SHP77 (cell line): ENCODE measurements at regions not wholly inside any gene's neighbourhood (a gene's known extent, or its start where the extent isn't known, plus 50 kb on each side); places are given as distances from the start of the nearest gene placed in this dataset.

ENCODE experiments used
- DNase-seq, 2 experiments: peaks; one replicate each; lab custom pipeline; 2025; lab: John Stamatoyannopoulos, UW

DNA sequence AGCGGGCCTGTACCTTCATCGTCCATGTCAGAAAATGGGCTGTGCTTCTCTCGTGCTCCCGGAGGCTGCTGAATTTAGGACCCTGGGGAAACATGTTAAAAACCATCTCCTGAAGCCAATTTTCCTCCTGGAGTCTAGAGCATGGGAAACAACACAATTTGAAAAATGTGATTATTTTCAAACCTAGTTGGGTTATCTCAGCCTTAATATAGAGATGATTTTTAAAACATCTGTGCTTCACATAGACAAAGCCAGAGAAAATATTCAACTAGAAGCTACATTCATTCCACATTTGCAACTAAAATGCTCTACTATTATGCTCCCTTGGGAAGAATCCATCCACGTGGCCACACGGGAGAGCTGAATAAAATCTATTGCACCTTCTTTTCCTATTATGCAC, 225.9 kb upstream of the TMEM72 start:
- no peak for DNase-seq

DNA sequence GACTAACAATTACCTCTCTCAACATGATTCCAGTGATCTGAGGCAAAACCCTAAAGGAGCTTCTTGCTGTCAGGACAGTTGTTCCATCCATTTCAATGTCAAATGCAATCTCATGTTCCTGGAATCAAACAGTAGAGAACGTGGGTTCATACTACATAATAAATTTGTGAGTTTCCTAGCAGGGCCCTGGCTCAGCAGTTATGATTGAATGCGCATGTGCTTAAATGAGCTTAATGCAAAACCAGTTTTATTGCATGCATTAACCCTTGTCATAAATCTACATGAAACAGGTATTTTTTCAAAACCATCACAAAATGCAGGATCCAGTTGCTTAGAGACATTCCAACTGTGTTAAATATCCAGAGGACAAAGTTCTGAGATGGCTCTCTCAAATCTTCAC, 225.4 kb upstream of the TMEM72 start:
- no peak for DNase-seq

DNA sequence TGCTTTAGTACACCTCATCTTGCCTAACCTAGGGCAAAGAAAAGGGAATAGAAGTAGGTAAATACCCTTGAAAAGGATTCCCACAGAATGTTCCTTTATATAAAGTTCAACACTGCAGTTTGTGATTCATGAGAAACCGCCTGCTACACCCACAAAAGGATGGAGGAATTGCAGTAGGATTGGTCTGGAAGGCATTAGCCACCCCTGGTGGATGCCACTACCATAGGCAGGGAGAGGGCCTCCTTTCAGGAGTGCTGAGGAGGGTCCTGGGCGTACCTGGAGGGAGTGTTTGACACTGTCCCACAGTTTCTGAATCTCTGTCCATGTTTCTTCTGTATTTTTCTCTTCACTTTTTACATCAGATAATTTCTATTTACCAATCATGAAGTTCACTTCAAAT, 221.8 kb upstream of the TMEM72 start:
- no peak for DNase-seq

DNA sequence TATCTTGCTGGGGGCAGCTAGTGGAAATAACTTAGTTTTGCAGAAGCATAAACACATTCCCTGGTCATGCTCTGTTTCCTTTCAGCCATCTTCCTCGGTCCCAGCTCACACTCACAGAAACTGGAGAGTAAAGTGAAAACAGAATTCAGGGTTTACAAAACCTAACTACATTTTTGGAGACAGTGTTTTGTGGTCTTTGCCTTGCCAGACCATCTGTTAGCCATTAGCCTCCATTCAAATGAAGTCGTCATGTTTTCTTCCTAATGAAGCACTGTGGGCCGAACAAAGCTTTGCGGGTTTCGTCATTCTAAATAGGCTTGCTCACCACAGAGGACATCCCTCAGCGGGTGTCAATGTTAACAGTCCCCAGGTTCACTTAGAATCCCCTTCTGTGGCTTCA, 214.6 kb upstream of the TMEM72 start:
- DNase-seq: no peak

DNA sequence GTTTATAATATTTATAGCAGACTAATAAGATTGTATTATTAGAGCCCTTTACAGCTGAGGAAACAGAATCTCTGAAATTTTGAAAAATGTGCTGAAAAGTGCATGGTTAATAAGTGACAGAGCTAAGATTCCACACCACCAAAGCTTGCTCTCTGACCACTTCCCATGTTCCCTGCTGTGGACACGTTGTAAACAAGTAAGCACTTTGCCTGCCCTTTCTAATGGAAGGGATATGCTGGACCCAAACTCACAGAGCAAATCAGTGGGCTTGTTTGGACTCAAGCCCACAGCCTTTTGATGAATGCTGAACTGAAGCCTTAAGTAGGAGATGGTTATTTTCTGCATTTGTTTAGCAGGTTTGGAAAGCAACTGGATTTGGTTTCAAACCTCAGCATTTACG, 214.0 kb upstream of the TMEM72 start:
- no peak for DNase-seq

DNA sequence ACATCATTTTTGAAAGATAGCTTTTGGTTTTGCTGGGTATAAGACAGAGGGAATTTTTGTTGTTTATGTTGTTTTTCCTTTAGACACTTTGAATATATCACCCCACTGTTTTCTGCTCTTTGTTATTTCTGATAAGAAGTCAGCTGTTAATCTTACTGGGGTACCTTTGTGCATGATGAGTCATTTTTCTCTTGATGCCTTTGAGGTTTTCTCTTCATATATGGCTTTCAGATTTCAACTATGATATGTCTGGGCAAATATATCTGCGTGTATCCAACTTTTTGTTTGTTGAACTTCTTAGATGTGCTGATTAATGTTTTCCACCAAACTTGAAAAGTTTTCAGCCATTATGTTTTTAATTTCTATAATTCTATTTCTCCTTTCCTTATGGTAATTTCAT, 208.6 kb upstream of the TMEM72 start:
- DNase-seq: no peak

DNA sequence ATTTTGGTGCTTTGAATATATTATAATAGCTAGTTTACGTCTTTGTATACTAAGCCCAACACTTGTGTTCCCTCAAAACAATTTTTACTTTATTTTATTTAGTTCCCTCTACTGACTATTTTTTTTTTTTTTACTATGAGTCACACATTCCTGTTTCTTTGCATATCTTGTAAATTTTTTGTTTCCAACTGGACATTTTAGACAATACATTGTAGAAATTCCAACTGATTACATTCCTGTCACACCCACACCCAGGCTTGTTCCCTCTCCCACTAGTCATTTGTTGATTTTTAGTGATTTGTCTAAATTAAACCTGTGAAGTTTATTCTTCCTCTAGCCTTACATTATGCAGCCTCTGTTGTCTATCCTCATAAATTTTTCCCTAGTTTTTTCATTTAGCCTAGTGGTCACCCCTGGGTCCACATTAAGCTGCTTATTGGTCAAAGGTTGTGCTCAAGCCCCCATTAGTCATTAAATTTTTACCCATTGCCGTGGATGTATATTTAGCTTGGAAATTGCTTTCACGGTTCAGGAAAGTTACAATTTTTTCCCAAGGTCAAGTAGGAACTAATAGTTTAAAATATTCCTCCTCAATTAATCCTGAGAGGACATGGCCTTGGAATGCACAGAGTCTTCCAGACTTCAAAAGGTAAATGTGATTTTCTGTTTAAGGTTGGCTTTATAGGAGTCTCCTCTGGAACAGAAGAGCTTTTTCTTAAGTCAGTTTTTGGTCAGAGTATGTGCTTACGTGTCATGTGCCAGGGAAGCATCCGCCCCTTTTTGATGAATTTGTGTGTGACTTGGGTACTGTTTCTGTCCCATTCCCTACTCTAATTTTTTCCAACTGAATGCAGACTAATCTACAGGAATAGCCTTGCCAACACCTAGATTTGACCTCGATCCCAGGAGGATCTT, 207.6 kb upstream of the TMEM72 start:
- no peak for DNase-seq

DNA sequence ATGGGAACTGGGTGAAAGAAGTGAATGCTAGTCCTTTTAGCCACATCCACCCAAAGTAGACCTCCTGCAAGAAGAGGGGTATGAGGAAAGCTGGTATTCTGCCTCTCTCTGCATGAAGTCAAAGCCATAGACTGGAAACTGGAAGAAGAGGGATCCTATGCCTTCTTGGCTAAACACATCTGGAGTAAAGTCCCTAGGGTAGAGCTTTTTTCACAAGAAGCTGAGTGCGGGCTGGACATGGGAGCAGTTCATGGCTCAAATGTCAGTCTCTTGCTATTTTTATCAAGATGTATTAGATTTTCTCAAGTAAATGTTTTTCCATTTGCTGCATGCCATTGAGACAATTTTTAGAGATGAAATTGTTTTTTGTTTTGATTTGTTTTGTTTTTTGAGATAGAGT, 206.5 kb upstream of the TMEM72 start:
- no peak for DNase-seq

DNA sequence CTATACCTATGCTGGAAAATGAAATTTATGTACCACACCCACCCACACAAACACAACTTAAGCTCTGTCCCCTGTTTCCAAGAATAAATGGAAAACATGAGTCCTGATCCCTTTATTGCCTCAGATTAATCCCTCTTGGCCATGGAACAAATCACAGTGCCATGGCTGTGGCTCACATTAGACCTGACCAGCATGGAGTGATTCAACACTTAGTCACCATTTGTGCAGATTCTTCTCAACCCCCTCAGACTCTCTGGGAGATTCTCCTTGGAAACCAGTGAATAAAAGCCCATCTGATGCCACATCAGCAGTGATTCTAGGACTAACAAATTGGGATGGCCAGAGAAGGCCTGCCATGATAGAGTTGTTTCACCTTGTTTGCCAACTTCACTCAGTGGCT, 204.4 kb upstream of the TMEM72 start:
- DNase-seq: no peak

DNA sequence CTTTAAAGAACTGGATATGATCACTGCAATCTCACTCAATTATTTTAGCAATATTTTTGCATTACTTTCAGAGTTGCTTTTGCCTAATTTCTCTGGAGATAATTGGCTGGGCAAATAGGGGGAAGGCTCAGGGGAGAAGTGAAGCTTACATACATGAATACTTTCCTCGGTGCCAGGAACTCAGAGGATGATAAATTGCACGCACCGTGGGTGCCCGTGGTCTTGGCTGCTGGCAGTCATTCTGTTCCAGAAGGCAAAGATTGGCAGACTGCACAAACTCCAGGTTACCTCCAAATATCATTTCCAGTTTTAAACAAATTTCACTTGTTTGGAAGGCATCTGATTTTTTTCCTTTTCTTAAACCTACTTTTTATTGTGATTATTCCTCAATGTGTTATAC, 197.8 kb upstream of the TMEM72 start:
- DNase-seq: no peak

DNA sequence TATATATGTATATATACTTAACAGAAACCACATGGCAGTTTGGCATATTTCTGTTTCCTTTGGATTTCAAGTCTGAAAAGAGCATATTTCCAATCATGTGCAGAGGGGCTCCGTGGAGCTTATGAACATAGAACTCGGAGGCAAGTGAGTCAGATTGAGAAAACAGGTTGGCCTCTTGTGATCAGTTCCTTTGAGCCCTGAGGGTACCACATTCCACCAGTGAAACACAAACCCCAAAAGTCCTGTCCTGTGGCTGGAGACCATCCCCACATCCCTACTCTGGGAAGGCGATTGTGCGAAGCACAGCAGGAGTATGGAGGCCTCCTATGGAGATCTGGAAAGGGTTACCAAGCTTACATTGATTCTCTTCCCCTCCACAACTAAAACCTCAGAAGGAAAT, 196.7 kb upstream of the TMEM72 start:
- no peak for DNase-seq

DNA sequence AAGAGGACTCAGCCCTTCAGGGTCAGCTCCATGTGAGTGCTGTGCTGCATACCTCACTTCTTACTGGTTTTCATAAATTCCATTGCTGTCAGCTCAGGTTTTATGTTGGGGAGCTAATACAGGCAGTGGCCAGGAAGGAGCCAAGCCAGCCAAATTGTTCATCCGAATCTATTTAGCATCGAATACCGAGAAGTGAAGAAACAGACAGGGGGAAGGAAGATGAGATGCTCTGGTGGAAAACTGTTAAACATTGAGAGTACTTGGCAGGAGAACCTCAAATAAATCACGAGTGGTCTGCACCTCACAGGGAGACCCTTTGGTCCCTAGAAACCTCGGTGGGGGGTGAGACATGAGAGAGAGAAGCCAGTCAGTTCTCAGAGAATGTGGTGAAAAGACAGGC, 196.0 kb upstream of the TMEM72 start:
- DNase-seq: no peak

DNA sequence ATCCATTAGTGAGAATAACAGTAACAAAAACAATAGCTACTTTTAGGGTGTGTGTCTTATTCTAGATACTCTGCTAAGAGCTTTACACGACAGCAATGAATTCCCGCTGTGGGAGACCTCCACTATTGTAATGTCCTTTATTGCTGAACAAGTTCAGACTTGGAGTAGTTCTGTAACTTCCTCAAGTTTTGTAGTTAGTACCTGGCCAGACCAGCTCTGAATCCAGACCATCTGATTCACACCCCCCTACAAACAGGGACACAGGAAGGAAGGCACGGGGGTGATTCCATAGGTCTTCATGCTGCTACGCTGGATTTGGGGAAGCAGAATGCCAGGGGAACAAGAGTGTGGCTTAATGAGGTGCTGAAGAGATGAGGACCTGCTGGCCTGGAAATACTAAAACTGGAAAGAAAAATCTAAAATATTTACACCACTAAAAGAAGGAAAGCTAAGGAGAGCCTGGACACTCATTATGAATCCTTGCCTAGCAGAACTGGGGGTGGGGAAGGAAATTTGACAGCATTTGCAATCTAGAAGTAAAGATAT, 194.6 kb upstream of the TMEM72 start:
- no peak for DNase-seq

DNA sequence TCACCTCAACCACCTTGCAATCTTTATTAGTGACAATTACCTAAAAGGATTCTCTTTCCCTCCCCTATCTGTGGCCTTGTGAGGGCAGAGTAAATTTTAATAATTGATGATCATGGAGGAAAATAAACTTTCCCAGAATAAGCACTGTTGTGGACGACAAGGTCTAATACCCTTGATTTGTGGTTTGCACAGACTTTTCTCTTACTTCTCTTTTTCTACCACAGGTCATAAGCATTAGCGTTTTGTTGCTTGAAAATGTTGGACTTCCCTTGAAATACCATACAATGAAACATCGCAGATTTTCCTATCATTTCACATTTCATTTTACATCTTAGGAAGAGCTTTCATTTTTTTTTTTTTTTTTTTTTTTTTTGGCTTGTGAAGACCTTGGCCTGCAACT, 188.1 kb upstream of the TMEM72 start:
- no peak for DNase-seq

DNA sequence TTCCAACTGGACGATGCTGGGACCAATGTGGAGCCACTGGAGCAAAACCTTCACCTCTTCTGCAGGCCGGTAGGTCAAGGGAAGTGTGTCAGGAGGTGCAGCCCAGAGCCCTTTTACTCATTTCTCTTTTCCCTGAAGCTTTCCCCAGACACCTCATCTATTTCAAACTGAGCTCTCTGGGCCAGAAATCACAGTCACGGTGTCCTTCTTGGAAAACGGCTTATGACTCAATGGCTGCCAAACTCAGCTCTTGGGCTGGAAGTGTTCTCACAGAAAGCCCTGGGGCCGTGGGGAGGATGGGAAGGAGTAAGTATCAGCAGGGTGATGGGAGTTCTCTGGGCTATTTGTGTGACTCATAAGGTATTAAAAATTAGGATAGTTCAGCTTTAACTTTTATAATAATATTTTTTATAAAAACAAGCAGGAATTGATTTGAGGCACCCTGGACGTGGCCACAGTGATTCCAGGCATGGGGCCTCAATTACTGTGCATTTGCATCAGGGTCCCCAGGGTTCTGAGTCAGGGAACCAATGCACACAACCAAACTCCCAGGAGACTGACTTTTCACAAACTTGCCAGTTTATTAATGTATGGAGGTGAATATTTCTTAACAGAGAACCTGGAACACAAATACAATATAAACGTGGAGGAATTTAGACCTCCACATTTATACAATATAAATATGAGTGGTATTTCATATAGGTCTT, 187.4 kb upstream of the TMEM72 start:
- DNase-seq: no peak

DNA sequence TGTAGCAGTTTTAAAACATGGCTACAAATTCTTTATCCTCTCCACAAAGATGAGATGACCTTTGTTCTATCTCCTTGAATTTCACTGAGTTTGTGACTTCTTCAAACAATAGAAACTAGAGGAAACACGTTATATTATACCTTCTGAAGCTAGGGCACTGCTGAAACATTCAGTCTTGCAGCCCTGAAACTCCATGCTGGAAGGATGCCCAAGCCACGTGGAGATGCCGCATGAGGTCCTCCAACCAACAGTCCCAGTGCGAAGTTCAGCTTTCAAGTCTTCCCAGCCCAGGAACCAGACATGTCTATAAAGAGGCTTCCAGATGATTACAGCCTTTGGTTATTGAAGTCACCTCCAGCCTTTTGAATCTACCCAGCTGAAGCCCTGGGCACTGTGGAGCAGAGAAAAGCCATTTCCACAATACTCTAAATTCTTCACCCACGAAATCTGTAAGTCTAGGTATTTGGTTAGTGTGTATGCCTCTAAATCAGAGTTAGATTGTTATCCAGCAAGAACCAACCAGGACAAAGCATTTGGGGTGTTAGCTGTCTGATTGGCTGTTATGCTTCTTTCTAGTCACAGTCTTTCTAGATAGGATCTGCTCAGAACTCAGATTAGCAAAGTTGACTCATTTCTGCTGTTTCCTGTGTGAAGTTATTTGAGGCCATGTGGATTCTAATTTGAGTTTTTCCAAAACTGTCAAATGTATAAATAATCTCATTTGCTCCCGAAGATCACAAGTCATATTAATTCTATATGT, 186.5 kb upstream of the TMEM72 start:
- DNase-seq: no peak

DNA sequence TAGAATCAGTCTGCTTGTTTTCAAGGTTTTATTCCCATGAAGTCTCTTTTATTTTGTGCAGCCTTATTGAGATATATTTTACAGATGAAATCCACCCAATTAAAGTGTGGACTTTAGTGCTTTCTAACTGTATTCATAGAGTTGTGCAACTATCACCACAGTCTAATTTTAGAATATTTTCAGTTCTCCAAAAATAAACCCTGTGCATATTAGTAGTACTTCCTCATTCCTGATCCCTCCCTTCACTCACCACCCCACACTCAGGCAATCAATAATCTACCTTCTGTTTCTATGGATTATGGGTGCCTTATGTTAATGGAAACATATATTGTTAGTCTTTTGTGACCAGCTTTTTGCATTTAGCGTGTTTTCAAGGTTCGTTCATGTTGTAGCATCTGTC, 185.7 kb upstream of the TMEM72 start:
- no peak for DNase-seq

DNA sequence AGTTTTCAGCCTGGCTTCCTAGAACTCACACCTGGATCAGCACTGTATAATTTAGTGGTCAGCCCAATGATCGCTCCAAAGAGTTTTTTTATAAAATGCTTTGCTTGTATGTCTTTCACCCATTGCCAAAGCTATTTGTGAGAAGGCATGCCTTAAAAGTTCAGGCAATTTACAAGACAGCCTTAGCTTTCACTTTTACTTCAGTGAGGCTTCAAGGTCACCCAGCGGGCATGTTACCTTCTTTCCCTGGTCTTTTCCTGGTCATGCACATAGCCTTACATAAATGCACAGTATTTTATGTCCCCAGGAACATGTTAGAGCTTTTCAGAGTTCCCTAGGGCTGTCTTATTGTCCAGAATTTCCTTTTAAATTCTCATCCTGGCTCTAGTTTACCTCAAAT, 179.9 kb upstream of the TMEM72 start:
- DNase-seq: no peak

DNA sequence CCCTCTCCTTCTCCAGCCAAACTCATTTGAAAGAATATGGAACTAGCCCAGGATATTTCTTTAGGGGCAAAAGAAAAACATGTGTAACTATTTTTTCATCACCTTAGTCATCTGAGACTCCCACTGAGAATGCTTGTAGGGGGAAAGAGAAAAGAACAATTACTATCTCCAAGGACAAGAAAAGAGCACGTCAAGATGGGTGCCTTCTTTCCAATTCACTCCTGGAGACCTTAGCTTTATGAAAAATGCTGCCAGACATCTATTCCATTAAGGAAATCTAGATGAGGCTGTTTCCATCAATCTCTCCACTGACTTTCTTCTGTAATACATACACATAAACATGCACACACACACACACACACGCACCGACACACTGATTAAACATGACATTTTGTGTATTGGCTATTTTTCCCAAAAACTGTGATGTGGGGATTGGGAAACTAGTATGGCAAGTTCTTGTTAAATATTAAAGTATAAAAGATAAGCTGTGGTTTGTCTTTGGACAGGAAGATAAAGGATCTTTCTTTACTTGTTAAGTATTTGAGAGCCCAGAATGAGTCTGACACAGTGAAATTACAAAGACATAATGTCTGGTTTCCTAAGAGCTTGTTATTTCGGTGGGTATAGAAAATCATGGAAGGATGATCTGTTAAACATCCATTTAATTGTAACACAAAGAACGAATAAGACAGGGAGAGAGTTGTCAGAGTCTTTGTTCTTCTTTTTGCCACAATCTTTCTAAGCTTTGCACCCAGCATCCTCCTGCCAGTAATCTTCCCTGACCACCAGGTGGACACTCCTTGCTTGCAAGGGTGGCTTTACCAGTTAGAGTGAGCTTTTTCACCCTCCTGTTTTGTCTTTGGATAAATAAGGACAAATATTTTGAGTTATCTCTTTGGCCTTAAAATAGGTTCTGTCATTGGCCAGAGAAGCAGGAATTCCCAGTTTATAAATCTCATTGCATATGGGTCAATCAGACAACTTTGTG, 177.3 kb upstream of the TMEM72 start:
- DNase-seq: no peak

DNA sequence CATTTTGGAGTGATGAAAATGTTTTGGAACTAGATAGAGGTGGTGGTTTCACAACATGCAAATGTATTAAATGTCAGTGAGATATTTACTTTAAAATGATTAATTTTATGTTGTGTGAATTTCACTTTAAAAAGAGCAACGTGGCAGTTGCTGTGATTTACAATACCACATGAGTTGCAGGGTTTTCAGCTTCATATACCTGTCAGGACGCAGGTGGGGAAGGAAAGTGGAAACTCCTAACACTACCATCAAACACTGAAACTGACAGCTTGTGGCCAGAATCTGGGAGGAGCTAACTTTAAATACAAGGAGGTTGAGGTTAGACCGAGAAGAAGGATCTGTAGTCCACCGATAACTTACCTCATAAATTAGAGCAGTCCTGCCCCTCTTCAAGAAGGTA, 168.9 kb upstream of the TMEM72 start:
- DNase-seq: no peak

DNA sequence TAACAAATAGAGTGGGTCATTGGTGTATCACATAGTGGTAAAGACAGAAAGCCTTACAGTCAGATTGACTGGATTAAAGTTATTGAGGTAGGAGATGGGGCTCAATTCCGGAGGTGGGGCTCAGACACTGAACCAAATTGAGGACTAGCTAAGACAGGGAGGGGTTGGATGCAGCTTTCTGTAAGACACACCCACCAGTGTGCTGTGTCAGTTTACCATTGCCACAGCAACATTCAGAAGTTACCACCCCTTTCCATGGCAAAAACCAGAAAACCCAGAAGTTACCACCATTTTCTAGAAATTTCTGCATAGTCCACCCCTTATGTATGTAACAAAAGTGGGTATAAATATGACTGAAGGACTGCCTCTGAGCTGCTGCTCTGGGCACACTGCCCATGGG, 167.6 kb upstream of the TMEM72 start:
- DNase-seq: no peak
